Inflammatory macrophage treated with lipopolysaccharide for 4 hours (primary cell): ENCODE measurements at regions not wholly inside any gene's neighbourhood (a gene's known extent, or its start where the extent isn't known, plus 50 kb on each side); places are given as distances from the start of the nearest gene placed in this dataset.
"Not testable (repeated sequence)": the region's sequence is repeated elsewhere in the genome, so short reads cannot be mapped to it uniquely, and the experiment has no call there.

Experiments used
- DNase-seq: peaks from one replicate; pipeline ENCODE4 v3.0.0-alpha.2; 2020

DNA sequence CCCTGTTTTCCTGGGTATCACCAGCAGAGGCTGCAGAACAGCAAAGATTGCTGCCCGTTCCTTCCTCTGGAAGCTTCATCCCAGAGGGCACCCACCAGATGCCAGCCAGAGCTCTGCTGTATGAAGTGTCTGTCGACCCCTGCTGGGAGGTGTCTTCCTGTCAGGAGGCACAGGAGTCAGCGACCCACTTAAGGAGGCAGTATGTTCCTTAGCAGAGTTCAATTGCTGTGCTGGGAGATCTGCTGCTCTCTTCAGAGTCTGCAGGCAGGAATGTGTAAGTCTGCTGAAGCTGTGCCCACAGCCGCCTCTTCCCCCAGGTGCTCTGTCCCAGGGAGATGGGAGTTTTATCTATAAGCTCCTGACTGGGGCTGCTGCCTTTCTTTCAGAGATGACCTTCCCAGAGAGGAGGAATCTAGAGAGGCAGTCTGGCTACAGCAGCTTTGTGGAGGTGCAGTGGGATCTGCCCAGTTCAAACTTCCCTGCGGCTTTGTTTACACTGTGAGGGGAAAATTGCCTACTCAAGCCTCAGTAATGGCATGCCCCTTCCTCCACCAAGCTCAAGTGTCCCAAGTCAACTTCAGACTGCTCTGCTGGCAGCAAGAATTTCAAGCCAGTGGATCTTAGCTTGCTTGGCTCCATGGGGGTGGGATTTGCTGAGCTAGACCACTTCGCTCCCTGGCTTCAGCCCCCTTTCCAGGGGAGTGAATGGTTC, 100.6 kb downstream of the TMEM168 start:
- DNase-seq = not testable (repeated sequence)

DNA sequence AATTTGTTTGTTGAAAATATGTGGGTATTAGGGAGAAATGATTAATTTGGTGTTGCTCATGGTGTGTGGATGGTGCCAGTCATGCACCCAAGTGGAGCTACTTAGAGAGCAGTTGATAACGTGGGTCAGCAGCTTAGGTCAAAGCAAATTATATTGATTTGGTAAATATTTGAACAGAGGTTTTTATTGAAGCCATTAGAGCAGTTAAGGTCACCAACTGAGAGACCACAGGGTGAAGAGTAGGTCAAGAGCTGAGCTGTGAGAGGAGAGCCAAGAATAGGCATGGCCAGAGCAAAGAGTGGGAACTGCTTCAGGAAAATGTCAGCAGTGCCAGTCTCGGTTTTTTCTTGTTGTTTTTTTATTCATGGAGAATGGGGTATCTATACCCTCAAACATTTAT, 97.9 kb downstream of the TMEM168 start:
- no peak for DNase-seq

DNA sequence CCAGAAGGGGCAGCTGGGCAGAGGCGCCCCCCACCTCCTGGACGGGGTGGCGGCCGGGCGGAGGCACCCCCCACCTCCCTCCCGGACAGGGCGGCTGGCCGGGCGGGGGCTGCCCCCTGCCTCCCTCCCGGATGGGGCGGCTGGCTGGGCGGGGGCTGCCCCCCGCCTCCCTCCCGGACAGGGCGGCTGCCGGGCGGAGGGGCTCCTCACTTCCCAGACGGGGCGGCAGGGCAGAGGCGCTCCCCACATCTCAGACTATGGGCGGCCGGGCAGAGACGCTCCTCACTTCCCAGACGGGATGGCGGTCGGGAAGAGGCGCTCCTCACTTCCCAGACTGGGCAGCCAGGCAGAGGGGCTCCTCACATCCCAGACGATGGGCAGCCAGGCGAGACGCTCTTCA, 93.0 kb downstream of the TMEM168 start:
- not testable (repeated sequence) for DNase-seq

DNA sequence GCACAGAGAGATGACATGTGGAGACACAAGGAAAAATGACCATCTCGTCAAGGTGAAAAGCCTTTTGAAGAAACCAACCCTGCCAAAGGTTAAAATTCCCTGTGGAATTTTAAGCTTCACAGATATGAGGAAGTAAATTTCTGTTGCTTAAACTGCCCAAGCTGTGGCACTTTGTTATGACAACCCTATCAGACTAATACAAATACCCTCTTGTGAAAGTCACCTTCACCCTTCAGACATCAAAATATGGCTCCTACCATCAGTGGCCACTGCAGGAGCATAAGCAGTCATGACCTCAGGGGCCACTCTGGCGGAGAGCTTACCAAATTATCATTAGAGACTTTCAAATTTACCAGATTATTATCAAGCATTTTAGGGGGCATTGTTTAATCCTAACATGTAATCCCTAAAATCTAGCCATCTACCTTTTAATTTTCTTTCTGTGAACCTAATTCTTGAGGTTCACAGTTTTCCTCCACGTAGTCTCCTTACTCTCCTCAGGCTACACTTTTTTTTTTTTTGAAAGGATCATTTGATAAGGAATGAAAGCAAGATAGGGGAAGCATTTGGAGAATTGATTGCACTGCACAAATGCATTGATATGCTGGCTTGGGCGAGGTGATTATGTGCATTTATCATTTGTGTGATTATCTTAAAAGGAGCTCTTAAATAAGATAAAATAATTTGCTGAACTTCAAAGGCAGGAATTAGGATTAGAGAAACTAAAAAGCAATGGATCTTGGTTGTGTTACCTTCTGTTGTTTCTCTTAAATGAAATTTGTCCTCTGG, 90.3 kb downstream of the TMEM168 start:
- no peak for DNase-seq

DNA sequence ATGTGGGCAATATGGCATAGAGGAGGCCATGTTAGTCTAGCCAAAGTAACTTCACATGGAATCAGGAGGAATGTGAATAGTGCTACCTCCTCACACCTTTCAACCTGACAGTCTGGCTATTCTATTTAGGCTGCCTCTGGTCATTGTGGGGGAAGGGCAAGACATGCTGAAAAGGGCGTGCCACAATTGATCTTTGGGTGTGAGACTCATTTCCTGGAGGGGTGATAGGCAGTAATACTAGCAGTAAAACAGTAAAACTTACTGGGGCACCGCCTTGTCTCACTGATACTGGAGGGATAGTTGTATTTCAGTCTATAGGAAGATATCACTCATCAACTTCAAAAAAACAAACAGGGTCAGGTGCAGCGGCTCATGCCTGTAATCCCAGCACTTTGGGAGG, 88.7 kb downstream of the TMEM168 start:
- DNase-seq = no peak

DNA sequence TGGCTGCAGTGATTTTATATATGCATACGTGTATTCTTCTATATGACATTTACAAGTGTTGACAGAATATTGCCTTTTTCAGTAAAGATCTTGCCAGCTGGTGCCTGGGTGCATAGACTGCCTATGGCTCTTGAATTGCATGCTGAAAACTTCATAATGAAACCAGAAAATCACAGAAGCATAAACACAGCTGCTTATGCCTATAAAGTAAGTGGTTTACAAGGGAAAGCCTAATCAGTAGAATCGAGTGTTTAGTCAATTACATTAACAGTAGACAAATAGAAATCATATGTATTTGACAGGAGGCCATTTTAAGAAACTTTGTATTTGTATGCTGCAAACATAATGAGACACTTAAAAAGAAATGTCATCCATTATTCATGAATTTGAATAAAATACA, 82.5 kb downstream of the TMEM168 start:
- no peak for DNase-seq

DNA sequence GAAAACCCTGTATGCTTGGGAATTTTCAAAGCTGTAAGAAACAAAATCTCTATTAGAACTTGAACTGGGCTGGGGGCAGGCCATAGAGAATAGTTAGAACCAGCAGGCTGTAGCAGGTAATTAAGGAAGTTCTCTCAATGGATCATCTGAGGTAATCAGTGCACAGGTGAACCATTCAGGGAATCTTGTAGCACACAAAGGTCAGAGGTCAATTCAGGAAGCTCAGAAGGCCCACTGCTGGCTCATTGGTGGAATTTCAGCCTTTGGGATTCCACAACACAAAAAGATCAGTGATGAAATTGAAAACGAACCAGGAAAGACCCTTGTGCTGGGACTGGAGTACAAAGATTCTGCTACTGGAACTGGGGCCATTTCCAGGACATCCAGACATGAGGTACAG, 82.0 kb downstream of the TMEM168 start:
- no peak for DNase-seq
